ENCODE measurements at regions not wholly inside any gene's neighbourhood (a gene's known extent, or its start where the extent isn't known, plus 50 kb on each side); places are given as distances from the start of the nearest gene placed in this dataset.

GRCh38 chr2:217438821-217439220, 564.0 kb downstream of the TNS1 start:
- no peak for DNase-seq (ENCODE audit: low read depth)

- no peak for DNase-seq (ENCODE audit: low read depth)
Observed at GRCh38 chr2:217438136-217438535, 564.7 kb downstream of the TNS1 start.

- DNase-seq (ENCODE audit: low read depth), result no peak
Observed at GRCh38 chr2:217437290-217437870, 565.4 kb downstream of the TNS1 start.

DNA sequence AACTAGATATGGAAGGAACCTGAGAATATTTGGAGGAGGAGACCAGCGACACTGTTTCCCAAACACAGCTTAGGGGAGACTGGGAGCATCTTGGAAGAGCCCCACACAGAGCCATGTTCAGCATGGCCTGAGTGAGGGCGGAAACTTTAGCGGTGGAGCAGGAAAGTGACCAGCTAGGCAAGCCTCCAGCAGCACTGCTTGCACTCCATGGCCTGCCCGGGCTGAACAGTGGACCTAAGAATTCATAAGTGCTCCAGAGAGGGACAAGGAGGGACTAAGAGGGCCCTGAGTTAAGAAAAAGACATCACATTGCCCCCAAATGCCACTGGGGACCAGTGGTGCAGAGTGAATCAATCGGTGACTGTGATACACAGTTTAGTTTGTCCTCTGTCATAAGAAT, 566.4 kb downstream of the TNS1 start:
- no peak for DNase-seq (ENCODE audit: low read depth)

GRCh38 chr2:217434180-217434975, 568.4 kb downstream of the TNS1 start:
- DNase-seq (ENCODE audit: low read depth), result no peak

- DNase-seq (ENCODE audit: low read depth), result no peak
Observed at GRCh38 chr2:217433522-217433921, 569.3 kb downstream of the TNS1 start.

- DNase-seq (ENCODE audit: low read depth), result no peak
Observed at GRCh38 chr2:217431577-217432269, 571.1 kb downstream of the TNS1 start.

DNA sequence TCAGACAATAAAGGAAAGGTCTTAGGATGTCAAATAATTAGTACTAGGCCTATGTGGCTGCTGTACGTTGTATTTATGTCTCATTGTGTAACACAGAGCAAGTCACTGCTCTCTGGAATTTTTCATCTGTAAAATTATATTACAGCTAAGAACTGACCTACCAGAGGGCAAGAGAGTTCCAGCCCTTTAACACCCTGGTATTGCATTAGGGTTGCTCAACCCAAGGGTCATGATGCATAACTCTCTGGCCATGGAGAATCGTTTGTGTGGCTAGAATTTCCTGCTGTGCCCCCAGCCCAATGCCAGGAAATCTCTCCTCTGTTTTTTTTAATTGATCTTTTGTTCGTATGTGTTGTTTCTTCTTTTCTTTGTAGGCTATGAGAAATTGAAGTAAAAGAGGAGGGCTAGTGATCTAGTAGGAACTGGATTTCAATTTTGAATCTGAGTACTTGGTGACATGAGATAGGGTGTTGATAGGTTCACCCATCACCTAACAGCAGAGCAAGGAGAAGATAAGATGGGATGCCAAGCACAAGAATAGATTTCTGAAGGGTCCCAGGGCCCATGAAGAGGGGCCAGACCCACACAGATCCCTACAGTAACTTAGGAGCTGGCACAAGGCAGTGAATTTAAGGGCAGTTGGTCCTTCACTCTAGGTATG, 571.2 kb upstream of the TNP1 start:
- DNase-seq (ENCODE audit: low read depth), result no peak

- DNase-seq (ENCODE audit: low read depth), result no peak
Observed at GRCh38 chr2:217429981-217430500, 570.2 kb upstream of the TNP1 start.

GRCh38 chr2:217421834-217422233, 562.0 kb upstream of the TNP1 start:
- DNase-seq (ENCODE audit: low read depth), result no peak

DNA sequence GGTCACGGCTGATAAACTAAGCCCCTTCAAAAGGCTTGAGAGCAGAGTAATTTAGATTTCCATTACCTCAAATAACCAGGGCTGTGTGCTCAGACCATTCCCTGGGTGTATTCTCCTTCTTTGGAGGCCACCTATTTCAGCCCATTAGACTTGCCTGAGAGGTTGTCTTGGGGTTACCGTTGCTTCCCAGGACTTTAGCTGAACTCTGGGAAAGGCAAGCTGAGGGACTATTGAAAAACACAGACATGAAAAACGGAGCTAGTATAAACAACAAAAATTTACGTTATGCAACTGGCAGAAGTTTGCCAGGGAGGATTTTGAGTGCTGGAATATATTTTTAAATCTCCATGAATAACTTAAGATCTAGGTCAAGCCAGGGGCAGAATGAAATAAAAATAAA, 561.0 kb upstream of the TNP1 start:
- no peak for DNase-seq (ENCODE audit: low read depth)

DNA sequence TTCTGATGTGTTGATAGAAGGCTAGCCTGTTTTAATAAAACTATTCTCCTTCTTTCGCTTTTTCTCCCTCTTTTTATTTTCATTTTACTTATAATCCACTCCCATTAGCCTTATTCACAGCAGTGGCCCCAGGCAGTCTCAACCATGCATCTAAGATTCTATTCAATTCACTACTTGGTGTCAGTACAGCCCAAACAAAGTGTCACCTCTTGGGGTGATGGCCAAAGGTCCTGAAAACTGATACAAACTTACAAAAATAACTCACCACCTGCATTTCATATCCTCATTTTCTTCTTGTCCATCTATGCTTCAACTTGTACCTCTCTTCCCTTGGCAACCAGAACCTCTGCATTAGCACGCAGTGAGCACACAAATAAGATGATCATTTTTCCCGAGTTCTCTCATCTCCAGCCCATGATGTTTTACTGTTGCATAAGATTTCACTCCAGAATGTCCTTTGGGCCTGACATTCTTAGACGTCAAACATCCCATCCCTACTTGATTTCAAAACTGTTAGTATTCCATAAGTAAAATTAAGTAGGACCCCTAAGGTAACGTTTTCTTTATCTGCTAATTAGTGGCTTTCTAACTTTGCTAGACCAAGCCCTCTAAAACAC, 559.3 kb upstream of the TNP1 start:
- no peak for DNase-seq (ENCODE audit: low read depth)

DNA sequence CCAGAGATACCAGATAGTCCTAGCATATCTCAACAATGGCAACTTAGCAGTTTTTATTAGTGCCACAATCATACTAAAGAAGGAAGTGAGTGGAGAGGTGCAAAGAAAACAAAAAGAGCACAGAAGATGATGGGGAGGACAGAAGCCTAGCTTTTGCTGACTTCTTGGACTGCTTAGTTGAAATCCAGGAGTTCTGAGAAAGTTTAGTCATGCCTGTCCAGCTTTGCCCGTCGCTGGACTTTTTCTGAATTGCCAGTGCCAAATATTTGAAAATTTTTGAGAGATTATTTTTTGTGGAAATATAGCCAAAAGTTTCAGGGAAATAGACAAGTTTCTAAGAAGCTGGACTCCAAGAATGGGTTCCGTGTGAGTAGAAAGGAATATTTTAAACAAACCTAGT, 558.7 kb upstream of the TNP1 start:
- DNase-seq (ENCODE audit: low read depth), result no peak

- DNase-seq (ENCODE audit: low read depth), result no peak
Observed at GRCh38 chr2:217418090-217418489, 558.2 kb upstream of the TNP1 start.

DNA sequence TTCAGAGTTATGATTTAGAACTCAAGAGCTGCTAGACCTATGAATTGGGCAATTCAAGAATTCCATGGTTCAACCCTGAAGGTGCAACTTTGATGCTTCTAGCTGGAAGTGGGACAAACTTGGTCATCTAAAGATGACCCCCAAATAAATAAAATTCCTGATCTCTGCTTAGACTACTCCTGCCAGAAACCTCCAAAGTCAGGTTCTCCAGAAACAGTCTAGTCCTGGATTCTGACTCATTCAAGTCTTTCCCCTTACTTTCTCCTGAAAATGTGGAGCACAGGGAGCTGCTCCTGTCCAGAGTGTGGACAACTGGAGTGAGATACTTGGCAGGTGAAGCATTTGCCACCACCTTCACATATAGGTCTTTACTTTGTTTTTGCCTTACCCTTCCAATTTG, 557.7 kb upstream of the TNP1 start:
- no peak for DNase-seq (ENCODE audit: low read depth)

- DNase-seq (ENCODE audit: low read depth), result no peak
Observed at GRCh38 chr2:217415316-217415715, 555.5 kb upstream of the TNP1 start.

DNA sequence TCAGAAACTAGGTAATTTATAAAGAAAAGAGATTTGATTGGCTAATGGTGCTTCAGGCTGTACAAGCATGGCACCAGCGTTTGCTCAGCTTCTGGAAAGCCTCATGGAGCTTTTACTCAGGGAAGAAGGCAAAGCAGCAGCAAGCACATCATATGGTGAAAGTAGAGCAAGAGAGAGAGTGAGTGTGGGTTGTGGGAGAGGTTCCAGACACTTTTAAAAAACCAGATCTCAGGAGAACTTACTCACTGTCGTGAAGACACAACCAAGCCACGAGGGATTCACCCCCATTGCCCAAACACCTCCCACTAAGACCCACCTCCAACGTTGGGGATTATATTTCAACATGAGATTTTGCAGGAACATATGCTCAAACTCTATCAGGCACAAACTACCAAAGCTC, 554.6 kb upstream of the TNP1 start:
- no peak for DNase-seq (ENCODE audit: low read depth)

DNA sequence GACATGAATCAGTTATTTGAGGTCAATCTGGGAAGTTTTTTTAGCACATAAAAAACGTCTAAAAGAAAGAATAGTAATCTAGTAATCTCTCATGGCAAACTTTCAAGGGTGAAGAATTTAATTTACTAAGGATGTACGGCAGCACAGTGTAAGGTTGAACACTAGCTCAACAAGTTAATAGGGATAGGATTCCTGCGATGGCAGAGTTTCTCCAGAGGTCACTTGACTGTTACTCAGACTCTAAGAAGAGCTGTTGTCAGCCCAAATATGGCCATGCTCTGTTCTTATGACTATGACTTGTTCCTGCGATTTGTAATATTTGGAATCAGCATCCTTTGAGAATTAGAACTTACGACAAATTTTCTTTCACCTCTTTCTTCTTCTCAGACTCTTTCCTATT, 553.3 kb upstream of the TNP1 start:
- DNase-seq (ENCODE audit: low read depth), result no peak

DNA sequence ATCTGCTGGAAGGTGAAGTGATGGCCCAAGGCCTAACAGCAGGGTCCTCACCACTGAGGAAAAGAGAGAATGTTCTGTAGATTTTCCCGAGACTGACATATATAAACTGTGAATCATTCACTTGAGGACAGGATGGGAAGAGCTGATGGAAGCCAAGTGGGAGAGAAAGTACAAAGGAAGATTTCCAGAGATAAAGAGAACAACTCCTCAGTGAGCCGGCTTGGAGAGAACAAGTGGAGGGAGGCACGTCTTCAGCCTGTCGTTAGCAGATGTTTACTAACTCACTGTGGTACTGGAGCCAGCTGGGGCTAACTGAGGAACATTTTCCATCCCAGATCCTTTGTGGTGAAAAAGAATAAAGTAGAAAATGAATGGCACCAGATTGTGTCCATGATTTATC, 552.9 kb upstream of the TNP1 start:
- DNase-seq (ENCODE audit: low read depth), result no peak

- no peak for DNase-seq (ENCODE audit: low read depth)
Observed at GRCh38 chr2:217412277-217412676, 552.4 kb upstream of the TNP1 start.

DNA sequence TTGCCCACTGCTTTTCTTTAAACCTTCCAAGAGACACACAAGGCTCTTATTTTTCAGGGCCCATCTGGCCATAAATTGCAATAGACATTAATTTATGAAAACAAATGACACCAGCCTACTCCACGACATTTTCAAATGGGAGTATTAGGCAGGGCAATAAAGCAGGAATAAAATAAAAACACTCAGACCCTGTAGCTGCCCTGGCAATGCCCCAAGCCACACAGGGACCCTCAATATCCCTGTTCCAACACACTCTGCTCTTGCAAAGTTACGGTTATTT, 550.8 kb upstream of the TNP1 start:
- DNase-seq (ENCODE audit: low read depth), result no peak

DNA sequence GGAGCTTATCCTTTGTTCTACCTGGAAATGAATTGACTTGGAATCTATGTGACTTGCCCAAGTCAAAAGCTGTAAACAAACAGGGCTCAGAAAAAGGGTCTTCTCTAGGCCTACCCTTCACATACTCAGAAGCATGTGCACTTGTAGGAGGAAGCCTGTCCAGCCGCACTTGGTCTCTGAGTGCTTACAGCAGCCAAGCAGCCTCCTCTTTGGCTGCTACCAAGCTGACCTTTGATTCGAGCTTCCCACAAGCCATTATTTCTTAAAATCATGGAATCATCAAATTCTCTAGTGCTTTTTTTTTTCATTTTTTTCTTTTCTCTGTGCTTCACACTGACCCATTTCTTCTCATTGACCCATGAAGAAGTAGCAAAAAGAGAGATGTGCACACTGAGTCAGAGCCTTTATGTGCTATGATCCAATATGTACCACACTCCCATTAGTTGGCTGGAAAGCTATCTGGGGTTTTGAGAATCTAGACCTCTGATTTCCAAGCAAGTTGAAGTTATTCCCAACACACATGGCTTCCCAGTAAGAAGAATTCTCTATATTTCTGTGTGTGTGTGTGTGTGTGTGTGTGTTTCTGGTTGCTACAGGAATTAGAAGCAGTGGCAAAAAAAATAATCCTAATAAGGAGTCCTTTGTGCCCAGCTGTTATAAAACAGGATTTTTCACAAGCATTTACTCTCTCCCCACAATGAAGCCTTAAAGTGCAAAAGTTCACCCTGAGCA, 550.3 kb upstream of the TNP1 start:
- DNase-seq (ENCODE audit: low read depth), result no peak

Data from stimulated activated CD8-positive, alpha-beta memory T cell treated with anti-CD3 and anti-CD28 coated beads, Interleukin-12 subunit alpha, Interleukin-12 subunit beta, amount 100 ng/mL, for 1 hour (primary cell).